CD14-positive monocyte (primary cell): ENCODE measurements at regions not wholly inside any gene's neighbourhood (a gene's known extent, or its start where the extent isn't known, plus 50 kb on each side); places are given as distances from the start of the nearest gene placed in this dataset.

ENCODE experiments used
- DNase-seq, 3 donors: peaks; one replicate each; pipeline ENCODE4 v3.0.0-alpha.2; 2011 to 2022
- H2AFZ ChIP-seq: 2 replicates; pipeline ENCODE4 v1.6.0; 2012; ENCODE audit warnings: mild to moderate bottlenecking, low read depth, low read length, inconsistent platforms; ENCODE audit not compliant: insufficient read depth, poor library complexity, severe bottlenecking
- H3K27ac ChIP-seq, 2 donors: 1 replicate in 1 of 2; 2 replicates in 1 of 2; pipeline ENCODE4 v1.5.1; 2012 to 2013; ENCODE audit warnings: low read length in 2 of 2, control low read depth in 1 of 2, inconsistent platforms in 1 of 2, low read depth in 1 of 2, mild to moderate bottlenecking in 1 of 2
- H3K27me3 ChIP-seq, 2 donors: one replicate each; pipeline versions ENCODE4 v1.6.0 to v1.6.1; 2011 to 2013; ENCODE audit warnings: low read length in 2 of 2; ENCODE audit not compliant: control insufficient read depth in 2 of 2, insufficient read depth in 2 of 2
- H3K36me3 ChIP-seq, 2 donors: replicated peaks in 1 of 2; 1 replicate in 1 of 2; 2 replicates in 1 of 2; pipeline versions ENCODE4 v1.5.1 to v1.6.1; 2012 to 2013; ENCODE audit warnings: low read length in 2 of 2, control low read depth in 1 of 2, inconsistent platforms in 1 of 2, mild to moderate bottlenecking in 1 of 2; ENCODE audit not compliant: insufficient read depth in 2 of 2, control insufficient read depth in 1 of 2
- H3K4me1 ChIP-seq, 2 donors: 1 replicate in 1 of 2; 2 replicates in 1 of 2; pipeline versions ENCODE4 v1.5.1 to v1.6.1; 2012 to 2013; ENCODE audit warnings: low read length in 2 of 2, control low read depth in 1 of 2, inconsistent platforms in 1 of 2, mild to moderate bottlenecking in 1 of 2, moderate library complexity in 1 of 2; ENCODE audit not compliant: insufficient read depth in 2 of 2, control insufficient read depth in 1 of 2
- H3K4me2 ChIP-seq: replicated peaks from 2 replicates; pipeline ENCODE3; 2012; ENCODE audit warnings: low read length, moderate library complexity, mild to moderate bottlenecking; ENCODE audit not compliant: poor library complexity, severe bottlenecking; ENCODE audit errors: extremely low read depth
- H3K4me3 ChIP-seq, 3 experiments: fragments of 200-600 bp in 1 of 3; sonication (generic) in 1 of 3; replicated peaks in 1 of 3; 1 replicate in 2 of 3; 2 replicates in 1 of 3; pipeline ENCODE4 v1.5.1; 2011 to 2013; ENCODE audit warnings: low read length in 3 of 3, mild to moderate bottlenecking in 3 of 3, control low read depth in 2 of 3, low read depth in 2 of 3, inconsistent platforms in 1 of 3, moderate library complexity in 1 of 3
- H3K79me2 ChIP-seq: 2 replicates; pipeline ENCODE4 v1.6.0; 2012; ENCODE audit warnings: mild to moderate bottlenecking, control low read depth, inconsistent platforms, low read length, moderate library complexity; ENCODE audit not compliant: insufficient read depth
- H3K9ac ChIP-seq: 2 replicates; pipeline ENCODE4 v1.6.0; 2017; ENCODE audit warnings: low read length, mild to moderate bottlenecking; ENCODE audit not compliant: insufficient read depth, poor library complexity, severe bottlenecking
- H3K9me3 ChIP-seq, 2 donors: replicated peaks in 1 of 2; 1 replicate in 1 of 2; 2 replicates in 1 of 2; pipeline versions ENCODE4 v1.5.1 to v1.6.1; 2012 to 2013; ENCODE audit warnings: low read length in 2 of 2, control low read depth in 1 of 2; ENCODE audit not compliant: control insufficient read depth in 1 of 2, insufficient read depth in 1 of 2
- H4K20me1 ChIP-seq: 2 replicates; pipeline ENCODE4 v1.6.0; 2012; ENCODE audit warnings: mild to moderate bottlenecking, low read length, control low read depth, moderate library complexity; ENCODE audit not compliant: insufficient read depth
- H3K27ac Mint-ChIP-seq, 7 donors: one replicate each; pipeline ENCODE4 v1.8.0; 2020; ENCODE audit warnings: mild to moderate bottlenecking in 7 of 7, mixed read lengths in 7 of 7, moderate library complexity in 6 of 7, inconsistent platforms in 2 of 7
- H3K27me3 Mint-ChIP-seq, 3 donors: one replicate each; pipeline ENCODE4 v1.8.0; 2021 to 2022; ENCODE audit warnings: low read depth in 3 of 3, mild to moderate bottlenecking in 3 of 3, mixed read lengths in 3 of 3, moderate library complexity in 3 of 3, inconsistent platforms in 1 of 3
- H3K36me3 Mint-ChIP-seq, 2 donors: one replicate each; pipeline ENCODE4 v1.8.0; 2020; ENCODE audit warnings: mixed read lengths in 2 of 2, inconsistent platforms in 1 of 2, mild to moderate bottlenecking in 1 of 2
- H3K4me1 Mint-ChIP-seq: one replicate; pipeline ENCODE4 v1.8.0; 2020; ENCODE audit warnings: mild to moderate bottlenecking, mixed read lengths
- H3K4me3 Mint-ChIP-seq, 2 donors: one replicate each; pipeline ENCODE4 v1.8.0; 2020; ENCODE audit warnings: mild to moderate bottlenecking in 2 of 2, mixed read lengths in 2 of 2, moderate library complexity in 1 of 2
- H3K9me3 Mint-ChIP-seq, 7 donors: one replicate each; pipeline ENCODE4 v1.8.0; 2020 to 2022; ENCODE audit warnings: mixed read lengths in 7 of 7, mild to moderate bottlenecking in 6 of 7, moderate library complexity in 6 of 7, inconsistent platforms in 2 of 7
- WGBS: methylation state at CpG from one replicate; pipeline ENCODE4 v1.1.5; 2013; ENCODE audit warnings: missing lambda C conversion rate; ENCODE audit not compliant: insufficient coverage; 5-methylcytosine and 5-hydroxymethylcytosine counted together
- intact Hi-C, 2 donors: fragments of 100-400 bp; cut with micrococcal nuclease; formaldehyde crosslinking; loops; one replicate each; pipeline versions ENCODE4 v1.15.0 to v1.15.1; 2023
- TF ChIP-seq, protein P1 (sequence below): fragments of 200-600 bp; IDR thresholded peaks from one replicate; pipeline ENCODE4 v1.8.0; 2022; ENCODE audit warnings: antibody characterized with exemption, mild to moderate bottlenecking

GRCh38 chr3:88219138-88219792 lies 69.5 kb downstream of the C3orf38 start:
- no peak overlapping the region for H3K9ac ChIP-seq
- peaks cover 0 to 3% (median 0%) of the 10 kb centered on the region in 7 donors for H3K9me3 Mint-ChIP-seq
- H3K4me1 ChIP-seq = no peaks in the 10 kb centered on the region
- H3K79me2 ChIP-seq = no peaks in the 10 kb centered on the region
- no peak overlapping the region for H3K27ac ChIP-seq
- intact Hi-C loops = no loop called here
- no peaks in the 10 kb centered on the region for H4K20me1 ChIP-seq
- no peaks in the 10 kb centered on the region for H3K9me3 ChIP-seq
- no peaks in the 10 kb centered on the region for H3K36me3 Mint-ChIP-seq
- no peak overlapping the region for H3K4me2 ChIP-seq
- H3K36me3 ChIP-seq = no peaks in the 10 kb centered on the region
- no peaks in the 10 kb centered on the region for H3K4me1 Mint-ChIP-seq
- 10% methylated on average over 5 of the region's 7 CpGs for WGBS
- DNase-seq = no peak
- no peak overlapping the region for H3K4me3 Mint-ChIP-seq
- H3K4me3 ChIP-seq = no peak overlapping the region
- TF ChIP-seq, protein P1, sequence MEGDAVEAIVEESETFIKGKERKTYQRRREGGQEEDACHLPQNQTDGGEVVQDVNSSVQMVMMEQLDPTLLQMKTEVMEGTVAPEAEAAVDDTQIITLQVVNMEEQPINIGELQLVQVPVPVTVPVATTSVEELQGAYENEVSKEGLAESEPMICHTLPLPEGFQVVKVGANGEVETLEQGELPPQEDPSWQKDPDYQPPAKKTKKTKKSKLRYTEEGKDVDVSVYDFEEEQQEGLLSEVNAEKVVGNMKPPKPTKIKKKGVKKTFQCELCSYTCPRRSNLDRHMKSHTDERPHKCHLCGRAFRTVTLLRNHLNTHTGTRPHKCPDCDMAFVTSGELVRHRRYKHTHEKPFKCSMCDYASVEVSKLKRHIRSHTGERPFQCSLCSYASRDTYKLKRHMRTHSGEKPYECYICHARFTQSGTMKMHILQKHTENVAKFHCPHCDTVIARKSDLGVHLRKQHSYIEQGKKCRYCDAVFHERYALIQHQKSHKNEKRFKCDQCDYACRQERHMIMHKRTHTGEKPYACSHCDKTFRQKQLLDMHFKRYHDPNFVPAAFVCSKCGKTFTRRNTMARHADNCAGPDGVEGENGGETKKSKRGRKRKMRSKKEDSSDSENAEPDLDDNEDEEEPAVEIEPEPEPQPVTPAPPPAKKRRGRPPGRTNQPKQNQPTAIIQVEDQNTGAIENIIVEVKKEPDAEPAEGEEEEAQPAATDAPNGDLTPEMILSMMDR = no peak
- H3K27ac Mint-ChIP-seq = no peak overlapping the region
- no peak overlapping the region for H2AFZ ChIP-seq
- no peaks in the 10 kb centered on the region for H3K27me3 ChIP-seq
- H3K27me3 Mint-ChIP-seq = peaks cover 2% of the 10 kb centered on the region in 3 donors

- peaks cover 0 to 3% (median 0%) of the 10 kb centered on the region in 7 donors for H3K9me3 Mint-ChIP-seq
- peaks cover 2% of the 10 kb centered on the region in 3 donors for H3K27me3 Mint-ChIP-seq
- Histone ChIP-seq H3K79me2 (no peaks in the 10 kb centered on the region), H3K27ac (no peak overlapping the region), H3K4me1 (no peaks in the 10 kb centered on the region), H3K4me3 (no peak overlapping the region), H3K27me3 (no peaks in the 10 kb centered on the region), H3K36me3 (no peaks in the 10 kb centered on the region), H4K20me1 (no peaks in the 10 kb centered on the region), H2AFZ (no peak overlapping the region), H3K9ac (no peak overlapping the region), H3K9me3 (no peaks in the 10 kb centered on the region), H3K4me2 (no peak overlapping the region)
- H3K4me1 Mint-ChIP-seq = no peaks in the 10 kb centered on the region
- 75% methylated on average over 4 of the region's 4 CpGs for WGBS
- TF ChIP-seq, protein P1 = no peak
- intact Hi-C loops = no loop called here
- DNase-seq = no peak
- H3K27ac Mint-ChIP-seq = no peak overlapping the region
- no peaks in the 10 kb centered on the region for H3K36me3 Mint-ChIP-seq
- no peak overlapping the region for H3K4me3 Mint-ChIP-seq
Measured at GRCh38 chr3:88220126-88220525, 70.4 kb downstream of the C3orf38 start.
